Psoas muscle (tissue), 7 donors: ENCODE measurements at regions not wholly inside any gene's neighbourhood (a gene's known extent, or its start where the extent isn't known, plus 50 kb on each side); places are given as distances from the start of the nearest gene placed in this dataset.

Experiments used
- ATAC-seq, 4 donors: fragments of 200-7000 bp; cut with Tn5 transposase; one replicate each; pipeline ENCODE4 v1.9.1; 2020; ENCODE audit warnings: moderate library complexity in 3 of 4, mild to moderate bottlenecking in 2 of 4
- DNase-seq, 2 donors: peaks; one replicate each; pipeline ENCODE4 v3.0.0-alpha.2; 2020
- H3K27ac ChIP-seq: fragments of 200-600 bp; one replicate; pipeline ENCODE4 v1.8.0; 2022
- H3K27me3 ChIP-seq, 3 donors: fragments of 200-600 bp in 1 of 3; one replicate each; pipeline versions ENCODE4 v1.6.1 to v1.8.0; 2013 to 2022; ENCODE audit warnings: low read length in 2 of 3, mild to moderate bottlenecking in 2 of 3, moderate library complexity in 1 of 3; ENCODE audit not compliant: insufficient read depth in 3 of 3
- H3K36me3 ChIP-seq, 2 donors: fragments of 200-600 bp in 1 of 2; one replicate each; pipeline versions ENCODE4 v1.6.1 to v1.8.0; 2013 to 2022; ENCODE audit warnings: low read depth in 1 of 2, mild to moderate bottlenecking in 1 of 2, moderate library complexity in 1 of 2; ENCODE audit not compliant: insufficient read depth in 1 of 2
- H3K4me1 ChIP-seq: fragments of 200-600 bp; one replicate; pipeline ENCODE4 v1.8.0; 2022
- H3K4me3 ChIP-seq: fragments of 200-600 bp; one replicate; pipeline ENCODE4 v1.8.0; 2022; ENCODE audit warnings: mild to moderate bottlenecking
- H3K9me3 ChIP-seq: fragments of 200-600 bp; one replicate; pipeline ENCODE4 v1.8.0; 2022
- WGBS, 3 donors: extraction: QIAGEN DNeasy Blood & Tissue Kit; methylation state at CpG; one replicate each; pipeline versions ENCODE4 v1.1.6 to v1.1.7; 2013; 5-methylcytosine and 5-hydroxymethylcytosine counted together
- intact Hi-C, 2 donors: fragments of 100-400 bp; cut with DNase I; formaldehyde crosslinking; loops; one replicate each; pipeline versions ENCODE4 v1.11.0 to v1.14.2; 2022
- TF ChIP-seq, protein P1 (sequence below): fragments of 200-600 bp; IDR thresholded peaks from one replicate; pipeline ENCODE4 v1.8.0; 2022; ENCODE audit warnings: antibody characterized with exemption
- donor health status: healthy with polysubstance abuse.
- donor health status: DM: no; HTN: no; CAD: no; lungs with moderate emphysema.
- donor health status: Bipolar disorder and iron deficiency.
- donor health status: healthy.
- donor health status: DM: yes; HTN: yes; CAD: no.
- donor health status: DM: no; HTN: no; CAD: no.
- donor health status: DM: yes; HTN: yes; CAD: no.

GRCh38 chr6:50236164-50236563, 186.4 kb upstream of the DEFB112 start:
- DNase-seq (no peak), ATAC-seq (no peak)
- Histone ChIP-seq H3K36me3 (no peaks in the 10 kb centered on the region), H3K4me1 (no peaks in the 10 kb centered on the region), H3K9me3 (no peaks in the 10 kb centered on the region), H3K27me3 (no peaks in the 10 kb centered on the region), H3K27ac (no peak overlapping the region), H3K4me3 (no peak overlapping the region)
- intact Hi-C loops, result no loop called here
- TF ChIP-seq, protein P1, sequence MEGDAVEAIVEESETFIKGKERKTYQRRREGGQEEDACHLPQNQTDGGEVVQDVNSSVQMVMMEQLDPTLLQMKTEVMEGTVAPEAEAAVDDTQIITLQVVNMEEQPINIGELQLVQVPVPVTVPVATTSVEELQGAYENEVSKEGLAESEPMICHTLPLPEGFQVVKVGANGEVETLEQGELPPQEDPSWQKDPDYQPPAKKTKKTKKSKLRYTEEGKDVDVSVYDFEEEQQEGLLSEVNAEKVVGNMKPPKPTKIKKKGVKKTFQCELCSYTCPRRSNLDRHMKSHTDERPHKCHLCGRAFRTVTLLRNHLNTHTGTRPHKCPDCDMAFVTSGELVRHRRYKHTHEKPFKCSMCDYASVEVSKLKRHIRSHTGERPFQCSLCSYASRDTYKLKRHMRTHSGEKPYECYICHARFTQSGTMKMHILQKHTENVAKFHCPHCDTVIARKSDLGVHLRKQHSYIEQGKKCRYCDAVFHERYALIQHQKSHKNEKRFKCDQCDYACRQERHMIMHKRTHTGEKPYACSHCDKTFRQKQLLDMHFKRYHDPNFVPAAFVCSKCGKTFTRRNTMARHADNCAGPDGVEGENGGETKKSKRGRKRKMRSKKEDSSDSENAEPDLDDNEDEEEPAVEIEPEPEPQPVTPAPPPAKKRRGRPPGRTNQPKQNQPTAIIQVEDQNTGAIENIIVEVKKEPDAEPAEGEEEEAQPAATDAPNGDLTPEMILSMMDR, result no peak

- Histone ChIP-seq H3K9me3 (no peaks in the 10 kb centered on the region), H3K4me1 (no peaks in the 10 kb centered on the region), H3K27me3 (no peaks in the 10 kb centered on the region), H3K27ac (no peak overlapping the region), H3K36me3 (no peaks in the 10 kb centered on the region), H3K4me3 (no peak overlapping the region)
- no peak for DNase-seq
- ATAC-seq, result no peak
- 82 to 87% (median 84%) methylated on average over 14 of the region's 14 CpGs for WGBS, 3 donors
- TF ChIP-seq, protein P1, result no peak
- intact Hi-C loops, result no loop called here
These were observed 190.1 kb upstream of the DEFB112 start for GRCh38 chr6:50239853-50240252.

DNA sequence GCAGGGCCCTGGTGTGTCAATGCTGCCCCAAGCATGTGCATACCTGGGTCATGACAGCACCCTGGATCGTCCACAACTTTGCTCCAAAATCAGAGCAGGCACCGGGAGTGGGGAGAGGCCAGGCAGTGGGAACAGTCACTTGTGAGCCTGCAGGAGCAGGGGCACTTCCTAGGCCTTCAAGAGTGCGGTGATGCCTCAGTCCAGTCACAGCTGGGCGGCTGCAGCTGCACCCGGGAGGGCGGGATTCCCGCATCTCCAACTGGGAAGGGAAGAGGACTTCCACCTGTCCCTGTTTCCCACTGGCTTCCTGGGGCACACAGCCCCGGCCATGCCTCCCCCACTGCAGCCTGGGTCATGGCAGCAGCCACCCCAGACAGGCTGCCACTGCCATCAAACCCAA, 191.3 kb upstream of the DEFB112 start:
- H3K27me3 ChIP-seq, result no peaks in the 10 kb centered on the region
- WGBS, 3 donors, result 59 to 89% (median 78%) methylated on average over 5 to 8 of the region's 8 CpGs
- TF ChIP-seq, protein P1, result no peak
- H3K9me3 ChIP-seq, result no peaks in the 10 kb centered on the region
- H3K4me3 ChIP-seq, result no peak overlapping the region
- no peak for DNase-seq
- no peaks in the 10 kb centered on the region for H3K36me3 ChIP-seq
- H3K27ac ChIP-seq, result no peak overlapping the region
- intact Hi-C loops, result no loop called here
- ATAC-seq, result no peak
- H3K4me1 ChIP-seq, result no peaks in the 10 kb centered on the region

DNA sequence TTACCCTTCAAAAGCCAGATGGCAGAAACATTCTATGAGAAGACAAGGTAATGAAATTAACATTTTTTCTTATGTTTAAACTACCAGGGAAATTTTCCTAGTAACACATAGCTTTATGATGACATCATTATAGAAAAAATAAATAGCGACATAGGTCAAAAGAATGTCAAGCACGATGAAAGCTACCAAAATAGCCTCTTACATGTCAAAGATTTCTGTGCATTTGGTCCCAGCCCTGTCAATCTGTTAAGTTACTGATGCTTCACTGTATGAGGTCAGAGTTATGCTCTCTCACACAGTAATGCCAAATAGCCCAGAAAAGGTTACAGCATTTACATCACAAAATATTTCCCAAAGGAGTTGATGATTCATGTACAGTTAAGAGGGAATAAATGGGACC, 199.8 kb upstream of the DEFB112 start:
- TF ChIP-seq, protein P1, result no peak
- DNase-seq, result no peak
- H3K4me1 ChIP-seq, result no peaks in the 10 kb centered on the region
- no peak overlapping the region for H3K27ac ChIP-seq
- H3K4me3 ChIP-seq, result no peak overlapping the region
- no peaks in the 10 kb centered on the region for H3K27me3 ChIP-seq
- no peak for ATAC-seq
- intact Hi-C loops, result no loop called here
- no peaks in the 10 kb centered on the region for H3K9me3 ChIP-seq
- no peaks in the 10 kb centered on the region for H3K36me3 ChIP-seq
- 19 to 22% (median 22%) methylated on average over 2 of the region's 2 CpGs for WGBS, 3 donors

GRCh38 chr6:50257322-50257721, 207.6 kb upstream of the DEFB112 start:
- Histone ChIP-seq H3K9me3 (no peaks in the 10 kb centered on the region), H3K36me3 (no peaks in the 10 kb centered on the region), H3K4me1 (no peaks in the 10 kb centered on the region), H3K4me3 (no peak overlapping the region), H3K27ac (no peak overlapping the region), H3K27me3 (no peaks in the 10 kb centered on the region)
- TF ChIP-seq, protein P1, result no peak
- ATAC-seq, result no peak
- intact Hi-C loops, result no loop called here
- no peak for DNase-seq
- 92 to 95% (median 94%) methylated on average over 1 of the region's 1 CpG for WGBS, 3 donors
